Kidney (tissue), 13 donors: ENCODE measurements at regions not wholly inside any gene's neighbourhood (a gene's known extent, or its start where the extent isn't known, plus 50 kb on each side); places are given as distances from the start of the nearest gene placed in this dataset.
"Not testable (repeated sequence)": the region's sequence is repeated elsewhere in the genome, so short reads cannot be mapped to it uniquely, and the experiment has no call there.

Experiments used
- DNase-seq, 5 donors: peaks; one replicate each; pipeline ENCODE4 v3.0.0-alpha.2; 2013 to 2020
- FAIRE-seq: peaks from 2 replicates; lab custom pipeline; 2012; peaks lifted over from hg19 to GRCh38; lab: Jason Lieb, UNC
- H3K27ac ChIP-seq, 2 donors: one replicate each; pipeline ENCODE4 v1.7.0; 2013; ENCODE audit warnings: low read depth in 2 of 2, low read length in 2 of 2, inconsistent platforms in 1 of 2
- H3K27me3 ChIP-seq: one replicate; pipeline ENCODE4 v1.7.1; 2013; ENCODE audit warnings: low read length, inconsistent platforms; ENCODE audit not compliant: control insufficient read depth, insufficient read depth
- H3K36me3 ChIP-seq, 3 donors: one replicate each; pipeline versions ENCODE4 v1.7.0 to v1.7.1; 2013; ENCODE audit warnings: low read length in 3 of 3, control low read depth in 1 of 3, inconsistent platforms in 1 of 3; ENCODE audit not compliant: insufficient read depth in 3 of 3, control insufficient read depth in 2 of 3
- H3K4me1 ChIP-seq, 3 donors: one replicate each; pipeline versions ENCODE4 v1.7.0 to v1.7.1; 2013; ENCODE audit warnings: low read length in 3 of 3, inconsistent platforms in 1 of 3, low read depth in 1 of 3; ENCODE audit not compliant: control insufficient read depth in 2 of 3, insufficient read depth in 2 of 3
- H3K4me3 ChIP-seq, 3 donors: one replicate each; pipeline versions ENCODE4 v1.7.0 to v1.8.1; 2013; ENCODE audit warnings: low read length in 3 of 3, control low read depth in 1 of 3, inconsistent platforms in 1 of 3
- H3K9ac ChIP-seq, 3 donors: one replicate each; pipeline versions ENCODE4 v1.7.0 to v1.7.1; 2013; ENCODE audit warnings: low read length in 3 of 3, control low read depth in 1 of 3, inconsistent platforms in 1 of 3
- H3K9me3 ChIP-seq, 3 donors: one replicate each; pipeline versions ENCODE4 v1.7.0 to v1.7.1; 2013; ENCODE audit warnings: low read length in 3 of 3, control low read depth in 1 of 3, inconsistent platforms in 1 of 3; ENCODE audit not compliant: control insufficient read depth in 2 of 3, insufficient read depth in 1 of 3
- intact Hi-C: fragments of 100-400 bp; cut with DNase I; formaldehyde crosslinking; loops from one replicate; pipeline ENCODE4 v1.11.1; 2022
- TF ChIP-seq, protein P1 (sequence below): IDR thresholded peaks from 3 replicates; pipeline ENCODE4 v1.5.1; 2012; ENCODE audit warnings: mild to moderate bottlenecking, moderate library complexity, borderline replicate concordance; ENCODE audit not compliant: insufficient read depth; ENCODE audit errors: extremely low read depth
- donor health status: control.
- donor health status: control.
- donor health status: control.
- donor health status: control.
- donor health status: control.
- donor health status: DM: yes; HTN: yes; CAD: no.
- donor health status: Normal renal cell carcinoma (clear cell type).

DNA sequence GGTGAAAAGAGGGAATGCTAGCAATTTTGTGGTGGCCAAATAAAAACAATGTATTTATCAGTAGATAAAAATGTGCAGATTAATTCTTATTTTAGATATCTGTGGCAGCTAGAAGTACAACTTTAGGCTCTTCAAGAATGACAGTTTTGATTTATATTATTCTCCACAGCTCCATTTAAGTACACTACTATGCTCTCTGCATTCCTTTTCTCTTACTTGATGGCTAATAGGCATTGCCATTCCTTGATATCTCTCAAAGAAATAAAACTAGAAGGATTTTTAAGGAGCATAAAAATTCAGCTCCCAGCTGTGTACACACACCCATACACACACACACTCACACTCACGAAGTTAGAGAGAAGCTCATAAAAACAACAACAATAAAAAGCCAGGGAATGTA lies 59.4 kb upstream of the H2AZ1 start:
- intact Hi-C loops, result no loop called here
- FAIRE-seq, result no peak
- H3K36me3 ChIP-seq, result no peaks in the 10 kb centered on the region
- no peak overlapping the region for H3K9ac ChIP-seq
- no peak overlapping the region for H3K4me3 ChIP-seq
- no peaks in the 10 kb centered on the region for H3K4me1 ChIP-seq
- H3K27me3 ChIP-seq, result no peaks in the 10 kb centered on the region
- no peaks in the 10 kb centered on the region for H3K9me3 ChIP-seq
- TF ChIP-seq, protein P1, sequence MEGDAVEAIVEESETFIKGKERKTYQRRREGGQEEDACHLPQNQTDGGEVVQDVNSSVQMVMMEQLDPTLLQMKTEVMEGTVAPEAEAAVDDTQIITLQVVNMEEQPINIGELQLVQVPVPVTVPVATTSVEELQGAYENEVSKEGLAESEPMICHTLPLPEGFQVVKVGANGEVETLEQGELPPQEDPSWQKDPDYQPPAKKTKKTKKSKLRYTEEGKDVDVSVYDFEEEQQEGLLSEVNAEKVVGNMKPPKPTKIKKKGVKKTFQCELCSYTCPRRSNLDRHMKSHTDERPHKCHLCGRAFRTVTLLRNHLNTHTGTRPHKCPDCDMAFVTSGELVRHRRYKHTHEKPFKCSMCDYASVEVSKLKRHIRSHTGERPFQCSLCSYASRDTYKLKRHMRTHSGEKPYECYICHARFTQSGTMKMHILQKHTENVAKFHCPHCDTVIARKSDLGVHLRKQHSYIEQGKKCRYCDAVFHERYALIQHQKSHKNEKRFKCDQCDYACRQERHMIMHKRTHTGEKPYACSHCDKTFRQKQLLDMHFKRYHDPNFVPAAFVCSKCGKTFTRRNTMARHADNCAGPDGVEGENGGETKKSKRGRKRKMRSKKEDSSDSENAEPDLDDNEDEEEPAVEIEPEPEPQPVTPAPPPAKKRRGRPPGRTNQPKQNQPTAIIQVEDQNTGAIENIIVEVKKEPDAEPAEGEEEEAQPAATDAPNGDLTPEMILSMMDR, result no peak
- no peak for DNase-seq
- H3K27ac ChIP-seq, result no peak overlapping the region

DNA sequence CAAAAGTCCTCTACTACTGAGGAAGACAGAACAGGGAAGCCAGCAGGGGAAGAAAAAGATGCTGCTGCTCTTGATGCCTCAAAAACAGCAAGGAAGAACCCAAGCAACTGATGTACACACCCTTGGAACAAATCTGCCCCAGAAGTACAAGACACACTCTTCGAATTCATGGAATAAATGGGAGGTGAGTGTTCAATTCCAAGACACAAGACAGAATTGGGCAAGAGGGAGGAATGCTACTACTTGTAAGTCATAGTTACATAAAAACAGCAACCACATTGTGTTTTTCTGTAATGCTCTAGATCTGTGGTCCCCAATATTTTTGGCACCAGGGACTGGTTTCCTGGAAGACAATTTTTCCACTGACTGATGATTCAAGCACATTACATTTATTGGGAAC lies 58.0 kb upstream of the H2AZ1 start:
- no peaks in the 10 kb centered on the region for H3K36me3 ChIP-seq
- no peaks in the 10 kb centered on the region for H3K9me3 ChIP-seq
- TF ChIP-seq, protein P1, result no peak
- no peak for DNase-seq
- H3K4me3 ChIP-seq, result no peak overlapping the region
- intact Hi-C loops, result no loop called here
- FAIRE-seq, result no peak
- H3K9ac ChIP-seq, result no peak overlapping the region
- no peaks in the 10 kb centered on the region for H3K4me1 ChIP-seq
- no peaks in the 10 kb centered on the region for H3K27me3 ChIP-seq
- H3K27ac ChIP-seq, result no peak overlapping the region

DNA sequence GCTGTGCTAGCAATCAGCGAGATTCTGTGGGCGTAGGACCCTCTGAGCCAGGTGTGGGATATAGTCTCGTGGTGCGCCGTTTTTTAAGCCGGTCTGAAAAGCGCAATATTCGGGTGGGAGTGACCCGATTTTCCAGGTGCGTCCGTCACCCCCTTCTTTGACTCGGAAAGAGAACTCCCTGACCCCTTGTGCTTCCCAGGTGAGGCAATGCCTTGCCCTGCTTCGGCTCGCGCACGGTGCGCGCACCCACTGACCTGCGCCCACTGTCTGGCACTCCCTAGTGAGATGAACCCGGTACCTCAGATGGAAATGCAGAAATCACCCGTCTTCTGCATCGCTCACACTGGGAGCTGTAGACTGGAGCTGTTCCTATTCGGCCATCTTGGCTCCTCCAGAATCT lies 56.1 kb upstream of the H2AZ1 start:
- H3K9ac ChIP-seq, FAIRE-seq, H3K4me3 ChIP-seq, H3K4me1 ChIP-seq, DNase-seq, H3K36me3 ChIP-seq, H3K9me3 ChIP-seq, H3K27ac ChIP-seq, H3K27me3 ChIP-seq, intact Hi-C loops: not testable (repeated sequence)
